ENCODE measurements at regions not wholly inside any gene's neighbourhood (a gene's known extent, or its start where the extent isn't known, plus 50 kb on each side); places are given as distances from the start of the nearest gene placed in this dataset.
"Not testable (repeated sequence)": the region's sequence is repeated elsewhere in the genome, so short reads cannot be mapped to it uniquely, and the experiment has no call there.

DNA sequence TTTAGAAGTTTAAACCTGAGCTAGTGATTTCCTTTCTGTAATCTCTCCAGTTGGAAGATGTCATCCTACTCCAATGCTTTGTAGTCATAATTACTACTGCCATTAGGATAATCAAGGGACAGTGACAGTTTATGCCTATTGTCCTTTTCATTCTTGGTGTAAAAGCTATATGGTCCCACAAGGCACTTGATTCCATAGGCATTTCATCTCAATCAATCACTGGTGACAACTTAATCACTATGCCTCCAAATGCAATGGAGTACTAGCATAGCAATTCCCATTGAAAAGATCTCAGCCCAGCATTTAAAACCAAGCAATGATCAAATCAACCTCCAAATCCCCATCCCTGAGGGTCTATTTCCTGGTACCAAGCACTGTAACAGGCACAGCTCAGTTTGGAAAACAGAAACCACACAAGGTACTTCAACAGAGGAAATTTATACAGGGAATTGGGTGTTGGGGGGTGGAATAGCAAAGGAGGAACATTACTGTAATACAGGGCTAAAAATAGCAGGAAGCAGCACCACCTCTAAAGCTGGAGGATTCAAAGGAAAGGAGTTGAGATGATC lies 51.0 kb downstream of the FHIP2A start:
- no peak for DNase-seq

DNA sequence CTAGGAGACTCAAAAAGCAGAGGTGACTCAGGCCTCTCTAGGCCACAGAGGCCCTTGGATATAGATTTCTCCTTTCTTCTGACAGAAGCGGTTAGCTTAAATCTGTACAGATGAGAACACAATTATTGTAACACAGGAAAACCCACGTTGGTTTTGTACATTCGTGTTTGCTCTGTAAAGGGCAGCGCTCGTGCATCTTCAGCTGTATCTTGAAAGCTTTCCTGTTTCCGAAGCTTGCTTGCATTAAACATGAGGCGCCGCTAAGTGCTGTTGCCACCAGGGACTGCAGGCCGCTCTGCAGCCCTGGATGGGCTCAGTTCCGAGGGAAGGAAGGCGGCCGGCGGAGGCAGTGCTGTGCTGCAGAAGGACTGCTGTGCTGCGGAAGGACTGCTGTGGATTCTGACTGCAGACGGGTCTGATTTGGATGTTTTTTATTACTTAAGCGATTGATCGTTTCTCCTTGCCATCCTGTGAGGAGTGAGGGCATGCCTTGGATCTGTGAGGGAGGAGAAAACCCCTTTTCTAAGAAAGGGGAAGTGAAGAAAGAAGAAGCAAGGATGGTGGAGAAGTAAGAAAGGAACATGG lies 53.3 kb downstream of the FHIP2A start:
- DNase-seq, result no peak

GRCh38 chr10:114875590-114876081 lies 54.1 kb downstream of the FHIP2A start:
- not testable (repeated sequence) for DNase-seq

DNA sequence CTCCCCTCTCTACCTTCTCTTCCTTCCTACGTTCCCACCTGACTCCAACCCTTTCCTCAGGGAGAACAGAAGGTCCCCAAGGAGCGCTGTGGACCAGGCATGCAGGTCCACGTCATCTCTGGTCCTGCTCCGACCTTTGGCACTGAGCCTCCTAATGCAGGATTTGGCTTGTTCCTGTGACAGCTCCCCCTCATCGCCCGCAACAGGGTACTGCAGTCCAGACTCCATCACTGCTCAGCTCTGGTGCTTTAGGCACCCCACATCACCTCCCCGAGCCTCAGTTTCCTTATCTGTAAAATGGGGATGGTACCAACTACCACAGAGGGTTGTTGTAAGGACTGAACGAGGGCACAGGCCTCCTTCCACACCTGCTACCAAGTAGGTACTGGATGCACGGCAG lies 54.6 kb downstream of the FHIP2A start:
- DNase-seq, result no peak

DNA sequence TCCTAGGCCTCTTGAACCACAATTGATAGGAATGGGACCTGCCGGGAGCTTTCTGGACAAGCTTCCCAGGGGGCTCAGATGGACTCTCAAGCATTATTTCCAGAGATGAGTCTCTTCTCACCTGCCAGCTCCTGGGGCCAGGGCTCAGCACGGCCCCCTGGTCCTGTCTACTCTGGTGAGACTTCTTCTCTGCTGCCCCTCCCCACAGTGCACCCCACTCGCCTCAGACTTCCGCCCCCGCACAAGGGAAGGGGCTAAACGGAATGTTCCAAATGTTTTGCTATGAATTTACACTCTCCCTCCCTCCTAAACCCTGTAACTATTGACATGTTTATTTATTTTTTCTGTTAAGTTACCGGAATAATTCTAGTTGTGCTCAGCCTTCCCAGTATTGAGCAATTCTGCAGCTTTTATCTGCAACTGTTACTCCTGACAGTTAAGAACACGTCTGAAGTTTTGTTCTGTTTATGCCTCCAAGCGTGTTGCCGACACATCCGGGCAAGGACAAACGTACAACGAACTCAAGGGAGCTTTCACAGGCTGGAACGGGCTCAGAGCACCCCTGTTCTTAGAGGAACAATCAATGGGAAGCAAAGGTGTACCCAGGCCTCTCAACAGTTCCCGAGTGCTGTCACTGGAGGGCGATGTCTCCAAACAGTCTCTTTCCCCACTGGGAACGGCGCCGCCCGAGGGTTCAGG lies 55.2 kb downstream of the FHIP2A start:
- peak; percentile 51 for DNase-seq

DNA sequence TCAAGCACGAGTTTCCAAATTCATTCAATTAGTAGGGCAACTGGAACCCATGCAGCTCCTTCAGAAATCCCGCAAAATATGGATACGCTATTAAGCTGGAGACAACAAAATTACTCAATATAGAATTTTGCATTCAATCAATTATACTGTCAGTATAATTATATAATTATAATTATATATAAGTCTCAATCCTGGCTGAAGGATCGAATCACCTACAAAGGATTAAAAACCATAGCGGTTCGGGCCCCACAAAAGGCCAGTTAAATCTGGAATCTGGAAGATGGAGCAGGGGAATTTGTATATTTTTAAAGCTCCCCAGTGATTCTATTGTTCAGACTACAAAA lies 55.7 kb downstream of the FHIP2A start:
- no peak for DNase-seq

GRCh38 chr10:114879093-114879492 lies 57.5 kb downstream of the FHIP2A start:
- no peak for DNase-seq

GRCh38 chr10:114879541-114880158 lies 58.1 kb downstream of the FHIP2A start:
- no peak for DNase-seq

- DNase-seq, result no peak
Observed at GRCh38 chr10:114881417-114881816, 56.6 kb upstream of the TRUB1 start.

DNA sequence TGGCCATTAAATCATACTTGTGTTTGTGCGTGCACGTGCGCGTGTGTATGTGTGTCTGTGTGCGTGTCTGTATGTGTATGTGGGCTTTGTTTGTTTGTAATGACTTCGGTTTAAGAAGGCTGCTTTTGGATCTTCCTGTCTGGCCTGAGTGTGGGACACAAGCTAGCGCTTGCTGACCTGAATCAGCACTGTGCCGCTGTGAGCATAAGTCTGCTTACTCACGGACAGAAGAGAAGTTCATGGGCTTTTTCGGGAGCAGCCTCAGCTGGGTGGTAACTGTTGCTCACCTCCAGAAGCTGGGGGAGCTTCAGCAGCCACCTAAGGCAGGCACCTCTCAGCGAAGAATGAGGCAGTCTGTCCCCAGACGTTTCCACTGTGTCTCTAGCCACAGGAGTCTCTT lies 56.1 kb upstream of the TRUB1 start:
- DNase-seq, result no peak

DNA sequence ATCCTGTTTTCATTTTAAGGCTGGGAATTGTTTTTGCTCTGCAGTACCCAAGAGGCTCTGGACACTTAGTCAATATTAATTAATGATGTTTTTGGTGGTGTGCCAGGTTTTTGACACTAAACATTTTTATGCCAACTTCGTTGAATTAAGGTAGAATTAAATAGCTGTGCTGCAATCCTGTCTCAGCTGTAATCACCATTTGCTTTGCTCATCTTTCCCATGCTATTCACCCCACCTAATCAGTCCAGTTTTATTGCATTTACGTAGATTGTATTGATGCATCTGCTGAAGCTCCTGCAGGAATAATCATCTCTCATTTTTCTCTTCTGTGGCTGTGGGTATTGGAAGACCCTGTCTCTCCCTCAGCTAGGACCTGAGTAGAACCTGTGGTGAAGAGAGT lies 52.6 kb upstream of the TRUB1 start:
- no peak for DNase-seq
